Right atrium auricular region (tissue), 2 donors: ENCODE measurements at regions not wholly inside any gene's neighbourhood (a gene's known extent, or its start where the extent isn't known, plus 50 kb on each side); places are given as distances from the start of the nearest gene placed in this dataset.

ENCODE experiments used
- DNase-seq: peaks from one replicate; pipeline ENCODE4 v3.0.0-alpha.2; 2019; ENCODE audit warnings: low spot score
- H3K27ac ChIP-seq, 2 donors: fragments of 200-600 bp; sonication (generic); 1 replicate in 1 of 2; 2 replicates in 1 of 2; pipeline ENCODE4 v1.5.1; 2016 to 2019
- H3K27me3 ChIP-seq, 2 donors: fragments of 200-600 bp; sonication (generic); one replicate each; pipeline versions ENCODE4 v1.5.1 to v1.6.0; 2017 to 2019
- H3K36me3 ChIP-seq: fragments of 200-600 bp; sonication (generic); one replicate; pipeline ENCODE4 v1.5.1; 2016
- H3K4me1 ChIP-seq, 2 donors: fragments of 200-600 bp; sonication (generic); one replicate each; pipeline versions ENCODE4 v1.5.1 to v1.6.0; 2017 to 2019
- H3K4me3 ChIP-seq, 2 donors: fragments of 200-600 bp; sonication (generic); 1 replicate in 1 of 2; 2 replicates in 1 of 2; pipeline ENCODE4 v1.5.1; 2017 to 2019; ENCODE audit warnings: mild to moderate bottlenecking in 1 of 2, moderate library complexity in 1 of 2
- H3K9me3 ChIP-seq, 2 donors: fragments of 200-600 bp; sonication (generic); one replicate each; pipeline ENCODE4 v1.5.1; 2019
- CTCF ChIP-seq, 2 donors: fragments of 200-600 bp; sonication (generic); IDR thresholded peaks; one replicate each; pipeline ENCODE4 v1.5.1; 2019; ENCODE audit warnings: antibody characterized with exemption in 2 of 2

- Histone ChIP-seq H3K9me3 (no peaks in the 10 kb centered on the region), H3K27ac (no peak overlapping the region)
- no peak for TF ChIP-seq CTCF (IDR thresholded peaks at IDR 0.05)
Measured at GRCh38 chrX:87813566-87813965, 296.0 kb downstream of the KLHL4 start.

GRCh38 chrX:87846956-87847355 is 329.4 kb downstream of the KLHL4 start:
- no peak for TF ChIP-seq CTCF (IDR thresholded peaks at IDR 0.05)
- no peaks in the 10 kb centered on the region for H3K4me1 ChIP-seq
- no peak overlapping the region for H3K27ac ChIP-seq
- H3K27me3 ChIP-seq: no peaks in the 10 kb centered on the region
- H3K36me3 ChIP-seq: no peaks in the 10 kb centered on the region
- peaks cover 0 to 9% of the 10 kb centered on the region in 2 donors for H3K9me3 ChIP-seq
- no peak overlapping the region for H3K4me3 ChIP-seq
- DNase-seq: no peak

More at GRCh38 chrX:87813566-87813965, 296.0 kb downstream of the KLHL4 start:
- DNase-seq: no peak
- Histone ChIP-seq H3K4me1 (no peaks in the 10 kb centered on the region), H3K36me3 (no peaks in the 10 kb centered on the region), H3K4me3 (no peak overlapping the region), H3K27me3 (no peaks in the 10 kb centered on the region)

GRCh38 chrX:87873347-87873941 is 355.8 kb downstream of the KLHL4 start:
- no peak for DNase-seq
- H3K27me3 ChIP-seq: no peaks in the 10 kb centered on the region
- no peaks in the 10 kb centered on the region for H3K36me3 ChIP-seq
- H3K27ac ChIP-seq: no peak overlapping the region
- no peak for TF ChIP-seq CTCF (IDR thresholded peaks at IDR 0.05)
- H3K9me3 ChIP-seq: no peaks in the 10 kb centered on the region
- no peak overlapping the region for H3K4me3 ChIP-seq
- no peaks in the 10 kb centered on the region for H3K4me1 ChIP-seq

- H3K27ac ChIP-seq: no peak overlapping the region
- H3K27me3 ChIP-seq: no peaks in the 10 kb centered on the region
- no peak for DNase-seq
- H3K9me3 ChIP-seq: no peaks in the 10 kb centered on the region
- H3K4me3 ChIP-seq: no peak overlapping the region
- TF ChIP-seq CTCF (IDR thresholded peaks at IDR 0.05): no peak
- H3K36me3 ChIP-seq: no peaks in the 10 kb centered on the region
- H3K4me1 ChIP-seq: no peaks in the 10 kb centered on the region
Measured at GRCh38 chrX:87874043-87874442, 356.4 kb downstream of the KLHL4 start.

- Histone ChIP-seq H3K9me3 (no peaks in the 10 kb centered on the region), H3K27ac (no peak overlapping the region), H3K4me3 (no peak overlapping the region), H3K36me3 (no peaks in the 10 kb centered on the region), H3K4me1 (no peaks in the 10 kb centered on the region), H3K27me3 (no peaks in the 10 kb centered on the region)
- no peak for TF ChIP-seq CTCF (IDR thresholded peaks at IDR 0.05)
- no peak for DNase-seq
Measured at GRCh38 chrX:87878926-87879325, 361.3 kb downstream of the KLHL4 start.

GRCh38 chrX:87890437-87890836 is 372.8 kb downstream of the KLHL4 start:
- Histone ChIP-seq H3K9me3 (no peaks in the 10 kb centered on the region), H3K4me3 (no peak overlapping the region), H3K36me3 (no peaks in the 10 kb centered on the region), H3K27ac (no peak overlapping the region), H3K27me3 (no peaks in the 10 kb centered on the region), H3K4me1 (no peaks in the 10 kb centered on the region)
- no peak for DNase-seq
- TF ChIP-seq CTCF (IDR thresholded peaks at IDR 0.05): no peak
